ENCODE measurements at regions not wholly inside any gene's neighbourhood (a gene's known extent, or its start where the extent isn't known, plus 50 kb on each side); places are given as distances from the start of the nearest gene placed in this dataset.

- TF ChIP-seq CTCF (IDR thresholded peaks at IDR 0.05; ENCODE audit: poor library complexity) = no peak
- no peak for TF ChIP-seq EZH2 (IDR thresholded peaks at IDR 0.05; ENCODE audit: borderline replicate concordance)
Observed at GRCh38 chr12:91633206-91633605, 450.6 kb upstream of the DCN start.

Measured in hepatocyte (in vitro differentiated cells).